ENCODE measurements at regions not wholly inside any gene's neighbourhood (a gene's known extent, or its start where the extent isn't known, plus 50 kb on each side); places are given as distances from the start of the nearest gene placed in this dataset.

DNA sequence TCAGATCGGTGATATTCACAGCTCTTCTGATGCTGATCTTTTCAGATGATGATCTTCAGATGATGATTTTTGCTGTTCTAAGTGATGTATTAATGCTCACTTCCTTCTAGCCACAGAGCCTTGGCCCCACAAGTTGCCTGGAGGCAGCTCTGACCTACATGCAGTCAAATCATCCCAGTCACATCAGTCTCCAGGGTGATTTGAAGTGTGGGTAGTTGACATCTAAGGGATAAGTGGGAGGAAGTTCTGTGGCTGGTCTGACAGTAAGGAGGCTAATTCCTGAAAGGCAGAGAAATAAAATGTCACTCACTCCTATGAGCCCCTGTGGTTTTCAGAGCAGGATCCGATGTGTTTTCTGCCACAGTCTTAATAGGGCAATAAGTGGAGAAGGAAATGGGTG is 79.8 kb upstream of the RPL34 start:
- H3K27me3 ChIP-seq: peaks cover 34% of the 10 kb centered on the region
- H3K36me3 ChIP-seq: no peaks in the 10 kb centered on the region
- H3K4me1 ChIP-seq: no peaks in the 10 kb centered on the region
- TF ChIP-seq, protein P1, sequence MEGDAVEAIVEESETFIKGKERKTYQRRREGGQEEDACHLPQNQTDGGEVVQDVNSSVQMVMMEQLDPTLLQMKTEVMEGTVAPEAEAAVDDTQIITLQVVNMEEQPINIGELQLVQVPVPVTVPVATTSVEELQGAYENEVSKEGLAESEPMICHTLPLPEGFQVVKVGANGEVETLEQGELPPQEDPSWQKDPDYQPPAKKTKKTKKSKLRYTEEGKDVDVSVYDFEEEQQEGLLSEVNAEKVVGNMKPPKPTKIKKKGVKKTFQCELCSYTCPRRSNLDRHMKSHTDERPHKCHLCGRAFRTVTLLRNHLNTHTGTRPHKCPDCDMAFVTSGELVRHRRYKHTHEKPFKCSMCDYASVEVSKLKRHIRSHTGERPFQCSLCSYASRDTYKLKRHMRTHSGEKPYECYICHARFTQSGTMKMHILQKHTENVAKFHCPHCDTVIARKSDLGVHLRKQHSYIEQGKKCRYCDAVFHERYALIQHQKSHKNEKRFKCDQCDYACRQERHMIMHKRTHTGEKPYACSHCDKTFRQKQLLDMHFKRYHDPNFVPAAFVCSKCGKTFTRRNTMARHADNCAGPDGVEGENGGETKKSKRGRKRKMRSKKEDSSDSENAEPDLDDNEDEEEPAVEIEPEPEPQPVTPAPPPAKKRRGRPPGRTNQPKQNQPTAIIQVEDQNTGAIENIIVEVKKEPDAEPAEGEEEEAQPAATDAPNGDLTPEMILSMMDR (IDR thresholded peaks at IDR 0.05; ENCODE audit: low read depth, low read length): no peak
- DNase-seq: no peak
- H3K4me3 ChIP-seq (ENCODE audit: low read depth, low read length): no peak overlapping the region
- no peaks in the 10 kb centered on the region for H3K9me3 ChIP-seq

DNA sequence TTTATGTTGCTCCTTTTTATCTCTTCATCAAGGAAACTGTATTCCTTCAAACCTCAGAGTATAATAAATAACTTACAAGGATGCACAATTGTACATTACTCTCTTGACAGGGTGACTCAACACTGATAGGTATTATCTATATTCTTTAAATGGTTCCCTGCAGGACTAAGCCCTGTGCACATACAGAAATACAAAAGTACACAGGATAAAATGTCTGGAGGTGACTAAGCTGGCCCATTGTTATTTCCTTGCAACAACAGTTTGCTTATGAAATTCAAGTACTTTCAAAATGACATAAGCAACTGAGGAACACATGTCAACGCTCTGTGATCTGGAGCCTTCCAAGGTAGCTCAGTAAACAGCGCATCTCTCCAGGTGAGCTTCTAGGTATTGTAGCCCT is 83.8 kb upstream of the RPL34 start:
- Histone ChIP-seq H3K27me3 (peaks cover 31% of the 10 kb centered on the region), H3K4me1 (no peaks in the 10 kb centered on the region), H3K4me3 (ENCODE audit: low read depth, low read length) (no peak overlapping the region), H3K9me3 (no peaks in the 10 kb centered on the region), H3K36me3 (no peaks in the 10 kb centered on the region)
- no peak for DNase-seq
- TF ChIP-seq, protein P1 (IDR thresholded peaks at IDR 0.05; ENCODE audit: low read depth, low read length): no peak

DNA sequence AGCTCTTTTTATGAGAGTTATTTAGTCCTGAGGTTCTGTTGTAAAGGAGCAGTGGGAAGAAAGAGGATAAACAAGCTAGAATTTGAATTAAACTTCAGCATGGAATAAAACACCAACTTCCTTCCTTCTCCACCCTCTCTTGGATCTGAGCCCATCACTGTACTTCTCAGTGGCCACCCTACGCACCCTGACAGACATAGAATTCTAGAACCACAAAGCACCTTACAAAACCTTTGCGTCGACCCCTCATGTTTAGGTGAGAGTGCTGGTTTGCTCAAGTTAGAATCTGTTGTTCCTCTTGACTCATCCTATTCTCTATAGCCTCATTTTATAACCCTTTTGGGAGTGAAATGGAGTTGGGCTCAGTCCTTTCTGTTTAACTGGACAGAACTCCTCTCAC is 84.6 kb upstream of the RPL34 start:
- peaks cover 39% of the 10 kb centered on the region for H3K27me3 ChIP-seq
- H3K4me1 ChIP-seq: no peaks in the 10 kb centered on the region
- DNase-seq: no peak
- no peaks in the 10 kb centered on the region for H3K9me3 ChIP-seq
- no peak overlapping the region for H3K4me3 ChIP-seq (ENCODE audit: low read depth, low read length)
- no peaks in the 10 kb centered on the region for H3K36me3 ChIP-seq
- TF ChIP-seq, protein P1 (IDR thresholded peaks at IDR 0.05; ENCODE audit: low read depth, low read length): no peak

DNA sequence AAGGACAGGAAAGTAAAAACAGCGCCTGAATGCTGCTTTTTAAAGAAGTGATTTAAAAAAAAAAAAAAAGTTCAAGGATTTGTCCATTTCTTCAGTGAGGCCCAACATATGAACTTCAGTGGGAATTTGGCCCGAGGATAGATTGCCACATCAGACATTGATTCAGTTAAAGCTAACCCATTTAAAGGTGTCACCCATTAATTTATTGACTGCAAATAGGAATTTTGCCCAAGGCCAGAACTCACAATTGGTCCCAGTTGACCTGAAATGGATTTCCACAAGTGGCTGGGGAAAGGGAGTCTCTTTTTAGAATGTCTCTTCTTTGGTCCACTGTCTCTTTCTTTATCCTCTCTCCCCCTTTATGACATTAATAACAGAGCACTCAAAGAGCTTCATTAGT is 86.5 kb upstream of the RPL34 start:
- no peaks in the 10 kb centered on the region for H3K9me3 ChIP-seq
- no peak overlapping the region for H3K4me3 ChIP-seq (ENCODE audit: low read depth, low read length)
- H3K27me3 ChIP-seq: peaks cover 39% of the 10 kb centered on the region
- no peak for DNase-seq
- H3K36me3 ChIP-seq: no peaks in the 10 kb centered on the region
- TF ChIP-seq, protein P1 (IDR thresholded peaks at IDR 0.05; ENCODE audit: low read depth, low read length): no peak
- H3K4me1 ChIP-seq: no peaks in the 10 kb centered on the region

DNA sequence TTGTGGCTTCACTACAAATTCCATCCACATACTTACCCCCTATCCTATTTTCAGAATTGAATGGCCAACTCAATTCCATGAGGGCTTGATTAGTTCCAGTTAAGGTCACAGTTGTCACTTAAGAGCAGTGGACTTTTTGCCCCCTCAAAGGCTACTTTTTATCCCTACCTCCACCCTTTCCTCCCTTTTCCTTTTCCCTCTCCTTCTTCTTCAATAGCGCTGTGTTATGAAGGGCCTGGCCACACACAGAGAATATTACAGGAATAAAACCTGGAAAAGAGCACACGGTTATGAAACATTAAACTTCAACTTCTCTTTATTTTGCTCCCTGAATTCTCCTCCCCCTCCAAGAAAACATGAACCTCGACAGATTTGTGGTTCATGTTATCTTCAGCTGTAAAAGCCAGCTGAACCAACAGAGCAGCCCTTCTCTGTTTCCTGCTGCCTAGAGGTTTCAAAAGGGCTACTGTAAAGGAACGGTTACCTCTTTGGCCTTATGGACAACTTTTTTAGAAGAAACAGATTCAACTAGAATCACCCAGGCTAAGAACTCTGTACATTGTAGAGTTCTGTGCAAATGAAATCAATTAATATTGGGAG is 87.0 kb upstream of the RPL34 start:
- TF ChIP-seq, protein P1 (IDR thresholded peaks at IDR 0.05; ENCODE audit: low read depth, low read length): no peak
- no peaks in the 10 kb centered on the region for H3K9me3 ChIP-seq
- peaks cover 39% of the 10 kb centered on the region for H3K27me3 ChIP-seq
- H3K4me3 ChIP-seq (ENCODE audit: low read depth, low read length): no peak overlapping the region
- no peaks in the 10 kb centered on the region for H3K4me1 ChIP-seq
- H3K36me3 ChIP-seq: no peaks in the 10 kb centered on the region
- DNase-seq: no peak

DNA sequence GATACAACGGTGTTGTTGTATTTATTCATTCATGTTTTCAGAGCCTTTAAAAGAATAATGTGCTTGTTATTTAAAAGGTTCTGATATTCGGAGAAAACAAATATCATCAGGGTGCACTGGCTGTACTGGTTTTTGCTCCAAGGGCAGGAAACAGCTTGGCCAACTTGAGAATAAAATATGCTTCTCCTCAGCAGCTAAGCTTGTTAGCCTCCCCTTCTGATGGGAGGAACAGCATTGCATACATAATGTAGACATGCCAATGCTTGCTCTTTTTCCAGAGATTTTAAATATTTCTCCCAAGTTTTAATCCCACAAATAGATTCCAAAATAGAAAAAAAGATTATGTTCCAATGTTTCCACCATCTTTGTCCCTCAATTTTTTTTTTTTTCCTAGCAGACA is 87.6 kb upstream of the RPL34 start:
- Histone ChIP-seq H3K4me3 (ENCODE audit: low read depth, low read length) (no peak overlapping the region), H3K27me3 (peaks cover 42% of the 10 kb centered on the region), H3K4me1 (no peaks in the 10 kb centered on the region), H3K9me3 (no peaks in the 10 kb centered on the region), H3K36me3 (no peaks in the 10 kb centered on the region)
- no peak for DNase-seq
- TF ChIP-seq, protein P1 (IDR thresholded peaks at IDR 0.05; ENCODE audit: low read depth, low read length): no peak

All from BE2C (cell line).